ENCODE measurements at regions not wholly inside any gene's neighbourhood (a gene's known extent, or its start where the extent isn't known, plus 50 kb on each side); places are given as distances from the start of the nearest gene placed in this dataset.

GRCh38 chr9:16230731-16231130, 639.7 kb downstream of the BNC2 start:
- Histone ChIP-seq H4K20me1 (ENCODE audit: insufficient read depth) (no peaks in the 10 kb centered on the region), H3K9me2 (ENCODE audit: insufficient read depth) (no peaks in the 10 kb centered on the region), H3K4me2 (no peak overlapping the region), H3K27ac (no peak overlapping the region), H3K79me2 (ENCODE audit: low read depth) (no peaks in the 10 kb centered on the region), H3K4me3 (no peak overlapping the region), H2AFZ (no peak overlapping the region), H3K27me3 (ENCODE audit: insufficient read depth, low read depth) (no peaks in the 10 kb centered on the region), H3F3A (ENCODE audit: insufficient read depth, low read depth) (no peaks in the 10 kb centered on the region), H3K9me3 (ENCODE audit: insufficient read depth, low read depth) (no peaks in the 10 kb centered on the region), H3K36me3 (ENCODE audit: low read depth) (no peaks in the 10 kb centered on the region), H3K4me1 (replicated peaks; ENCODE audit: insufficient read depth) (no peaks in the 10 kb centered on the region)
- DNase-seq: no peak
- no TSS peak for BruUV-seq (replicated peaks)
- CTCF ChIA-PET: no interaction called here
- POLR2A ChIA-PET (ENCODE audit: unreplicated experiment): no interaction called here
- intact Hi-C loops (cut with micrococcal nuclease; ENCODE audit: unreplicated experiment): no loop called here
- no peak for TF ChIP-seq CTCF (conservative IDR thresholded peaks at IDR 0.05)
- no peak for TF ChIP-seq EZH2 (IDR thresholded peaks at IDR 0.05; ENCODE audit: low read depth)

- Histone ChIP-seq H3K4me1 (replicated peaks; ENCODE audit: insufficient read depth) (peaks cover 7% of the 10 kb centered on the region), H2AFZ (no peak overlapping the region), H4K20me1 (ENCODE audit: insufficient read depth) (no peaks in the 10 kb centered on the region), H3K36me3 (ENCODE audit: low read depth) (no peaks in the 10 kb centered on the region), H3K4me3 (no peak overlapping the region), H3F3A (ENCODE audit: insufficient read depth, low read depth) (no peaks in the 10 kb centered on the region), H3K27ac (no peak overlapping the region), H3K79me2 (ENCODE audit: low read depth) (no peaks in the 10 kb centered on the region), H3K27me3 (ENCODE audit: insufficient read depth, low read depth) (no peaks in the 10 kb centered on the region), H3K9me2 (ENCODE audit: insufficient read depth) (no peaks in the 10 kb centered on the region), H3K9me3 (ENCODE audit: insufficient read depth, low read depth) (no peaks in the 10 kb centered on the region), H3K4me2 (no peak overlapping the region)
- DNase-seq: no peak
- BruUV-seq (replicated peaks): no TSS peak
- ChIA-PET POLR2A (ENCODE audit: unreplicated experiment) (no interaction called here), CTCF (no interaction called here)
- TF ChIP-seq EZH2 (IDR thresholded peaks at IDR 0.05; ENCODE audit: low read depth): no peak
- TF ChIP-seq CTCF (conservative IDR thresholded peaks at IDR 0.05): no peak
- intact Hi-C loops (cut with micrococcal nuclease; ENCODE audit: unreplicated experiment): no loop called here
Measured at GRCh38 chr9:16236311-16236710, 634.2 kb downstream of the BNC2 start.

DNA sequence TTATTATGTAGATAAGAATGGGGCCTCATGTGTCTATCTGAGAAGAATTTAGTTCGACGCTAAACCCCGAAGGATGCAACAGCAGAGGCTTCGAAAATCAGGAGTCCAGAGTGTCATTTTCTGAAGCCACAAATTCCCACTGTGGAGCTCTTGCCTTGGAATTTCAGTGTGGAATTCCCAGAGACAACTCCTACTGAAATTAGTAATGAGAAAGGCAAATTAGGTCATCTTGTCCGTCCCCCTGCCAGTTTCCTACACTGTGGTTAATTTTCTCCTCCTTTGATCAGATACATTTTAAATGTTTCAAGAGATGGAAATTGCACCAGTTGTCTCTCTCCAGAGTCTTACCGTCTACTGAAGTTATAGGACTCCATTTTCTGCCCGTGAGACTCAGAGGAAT, 633.6 kb downstream of the BNC2 start:
- CTCF ChIA-PET: no interaction called here
- Histone ChIP-seq H3K9me3 (ENCODE audit: insufficient read depth, low read depth) (no peaks in the 10 kb centered on the region), H3K36me3 (ENCODE audit: low read depth) (no peaks in the 10 kb centered on the region), H2AFZ (no peak overlapping the region), H3K9me2 (ENCODE audit: insufficient read depth) (no peaks in the 10 kb centered on the region), H3F3A (ENCODE audit: insufficient read depth, low read depth) (no peaks in the 10 kb centered on the region), H3K4me3 (no peak overlapping the region), H3K27ac (no peak overlapping the region), H3K4me2 (no peak overlapping the region), H3K27me3 (ENCODE audit: insufficient read depth, low read depth) (no peaks in the 10 kb centered on the region), H3K4me1 (replicated peaks; ENCODE audit: insufficient read depth) (peaks cover 11% of the 10 kb centered on the region), H3K79me2 (ENCODE audit: low read depth) (no peaks in the 10 kb centered on the region), H4K20me1 (ENCODE audit: insufficient read depth) (no peaks in the 10 kb centered on the region)
- TF ChIP-seq CTCF (conservative IDR thresholded peaks at IDR 0.05): no peak
- no peak for TF ChIP-seq EZH2 (IDR thresholded peaks at IDR 0.05; ENCODE audit: low read depth)
- intact Hi-C loops (cut with micrococcal nuclease; ENCODE audit: unreplicated experiment): no loop called here
- BruUV-seq (replicated peaks): no TSS peak
- POLR2A ChIA-PET (ENCODE audit: unreplicated experiment): no interaction called here
- DNase-seq: no peak
